OCI-LY7 (cell line): ENCODE measurements at regions not wholly inside any gene's neighbourhood (a gene's known extent, or its start where the extent isn't known, plus 50 kb on each side); places are given as distances from the start of the nearest gene placed in this dataset.

ENCODE experiments used
- CTCF ChIP-seq: fragments of 200-600 bp; sonication (generic); conservative IDR thresholded peaks from 2 replicates; pipeline ENCODE4 v1.5.1; 2014; ENCODE audit warnings: mild to moderate bottlenecking, antibody characterized with exemption, low read length, moderate library complexity, mixed read lengths
- EZH2phosphoT487 ChIP-seq: fragments of 200-600 bp; sonication (generic); IDR thresholded peaks from 2 replicates; pipeline ENCODE4 v1.6.1; 2018; ENCODE audit warnings: low read depth, borderline replicate concordance, mild to moderate bottlenecking, mixed run types, antibody characterized with exemption, low read length, moderate library complexity, mixed read lengths

GRCh38 chr1:198935306-198935921 lies 296.6 kb downstream of the PTPRC start:
- no peak for TF ChIP-seq CTCF
- no peak for TF ChIP-seq EZH2phosphoT487
